ENCODE measurements at regions not wholly inside any gene's neighbourhood (a gene's known extent, or its start where the extent isn't known, plus 50 kb on each side); places are given as distances from the start of the nearest gene placed in this dataset.

DNA sequence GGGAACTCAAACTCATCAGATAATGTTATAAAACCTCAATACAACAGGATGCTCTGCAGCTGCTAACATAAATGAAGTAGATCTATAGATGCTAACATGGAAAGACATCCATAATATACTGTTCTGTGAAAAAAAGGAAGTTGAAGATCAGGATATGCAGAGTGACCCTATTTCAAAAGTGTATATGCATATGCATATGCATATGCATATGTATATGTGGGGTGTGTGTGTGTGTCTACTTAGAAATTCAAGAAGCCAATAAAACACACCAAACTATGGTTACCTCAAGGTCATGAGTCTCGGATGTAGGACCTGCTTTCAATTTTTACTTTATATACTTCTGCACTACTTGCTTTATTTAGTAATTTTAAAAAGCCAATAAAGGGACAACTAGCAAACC lies 125.6 kb downstream of the ABHD5 start:
- Histone ChIP-seq H3K56ac (ENCODE audit: extremely low read depth, insufficient read depth, low read length) (no peak overlapping the region), H3K27me3 (ENCODE audit: control insufficient read depth, insufficient read depth, low read length) (peaks cover 7% of the 10 kb centered on the region), H3K14ac (replicated peaks; ENCODE audit: low read depth, low read length) (no peak overlapping the region), H3K23ac (ENCODE audit: low read depth, low read length) (no peak overlapping the region), H3K4me3 (ENCODE audit: insufficient read depth, low read depth, low read length) (no peak overlapping the region), H2AFZ (replicated peaks; ENCODE audit: low read length, poor library complexity) (no peak overlapping the region), H3K4me1 (ENCODE audit: control insufficient read depth, insufficient read depth, low read length) (no peaks in the 10 kb centered on the region), H2BK15ac (ENCODE audit: low read depth, low read length) (no peak overlapping the region), H4K8ac (ENCODE audit: low read depth in 2 of 2, low read length in 2 of 2) (no peak overlapping the region), H3K4ac (ENCODE audit: low read depth, low read length) (no peak overlapping the region), H2BK5ac (ENCODE audit: low read depth, low read length, poor library complexity, severe bottlenecking) (no peak overlapping the region), H3K9me1 (ENCODE audit: insufficient read depth, low read length) (no peaks in the 10 kb centered on the region), H3K79me1 (ENCODE audit: low read depth in 1 of 2, low read length in 2 of 2) (no peaks in the 10 kb centered on the region), H3K4me2 (ENCODE audit: low read depth, low read length) (no peak overlapping the region), H4K20me1 (ENCODE audit: insufficient read depth, low read length) (no peaks in the 10 kb centered on the region), H3K36me3 (ENCODE audit: control insufficient read depth, insufficient read depth, low read length) (no peaks in the 10 kb centered on the region), H3K27ac (ENCODE audit: insufficient read depth, low read length) (no peak overlapping the region), H3K9ac (ENCODE audit: low read depth, low read length) (no peak overlapping the region), H2AK9ac (replicated peaks; ENCODE audit: low read depth, low read length, poor library complexity) (no peak overlapping the region), H3K9me3 (ENCODE audit: control insufficient read depth, insufficient read depth, low read length) (no peaks in the 10 kb centered on the region), H2AK5ac (ENCODE audit: low read depth, low read length) (no peak overlapping the region), H2BK20ac (ENCODE audit: low read depth, low read length) (no peak overlapping the region), H2BK120ac (ENCODE audit: low read depth, low read length) (no peak overlapping the region), H3K18ac (ENCODE audit: low read depth, low read length) (no peak overlapping the region), H4K5ac (ENCODE audit: low read depth, low read length) (no peak overlapping the region), H4K91ac (ENCODE audit: insufficient read depth, low read depth, low read length) (no peak overlapping the region)
- dilution Hi-C loops (cut with HindIII; ENCODE audit: low sequenced_read_pairs, unreplicated experiment): no loop called here
- no CpG with 5 or more reads among the region's 1 CpG for WGBS, 2 experiments (ENCODE audit: extremely low coverage in 2 of 2, insufficient read length in 1 of 2)
- TF ChIP-seq RAD21 (IDR thresholded peaks at IDR 0.05; ENCODE audit: low read length): no peak
- TF ChIP-seq, protein P1, sequence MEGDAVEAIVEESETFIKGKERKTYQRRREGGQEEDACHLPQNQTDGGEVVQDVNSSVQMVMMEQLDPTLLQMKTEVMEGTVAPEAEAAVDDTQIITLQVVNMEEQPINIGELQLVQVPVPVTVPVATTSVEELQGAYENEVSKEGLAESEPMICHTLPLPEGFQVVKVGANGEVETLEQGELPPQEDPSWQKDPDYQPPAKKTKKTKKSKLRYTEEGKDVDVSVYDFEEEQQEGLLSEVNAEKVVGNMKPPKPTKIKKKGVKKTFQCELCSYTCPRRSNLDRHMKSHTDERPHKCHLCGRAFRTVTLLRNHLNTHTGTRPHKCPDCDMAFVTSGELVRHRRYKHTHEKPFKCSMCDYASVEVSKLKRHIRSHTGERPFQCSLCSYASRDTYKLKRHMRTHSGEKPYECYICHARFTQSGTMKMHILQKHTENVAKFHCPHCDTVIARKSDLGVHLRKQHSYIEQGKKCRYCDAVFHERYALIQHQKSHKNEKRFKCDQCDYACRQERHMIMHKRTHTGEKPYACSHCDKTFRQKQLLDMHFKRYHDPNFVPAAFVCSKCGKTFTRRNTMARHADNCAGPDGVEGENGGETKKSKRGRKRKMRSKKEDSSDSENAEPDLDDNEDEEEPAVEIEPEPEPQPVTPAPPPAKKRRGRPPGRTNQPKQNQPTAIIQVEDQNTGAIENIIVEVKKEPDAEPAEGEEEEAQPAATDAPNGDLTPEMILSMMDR (conservative IDR thresholded peaks at IDR 0.05; ENCODE audit: low read depth, low read length): no peak
- TF ChIP-seq MXI1 (IDR thresholded peaks at IDR 0.05; ENCODE audit: borderline replicate concordance, low read depth, low read length): no peak
- no peak for TF ChIP-seq NFE2L2 (IDR thresholded peaks at IDR 0.05; ENCODE audit: low read depth, low read length)
- TF ChIP-seq FOS (IDR thresholded peaks at IDR 0.05; ENCODE audit: low read depth, low read length): no peak
- TF ChIP-seq RFX5 (IDR thresholded peaks at IDR 0.05; ENCODE audit: low read depth, low read length): no peak
- no peak for TF ChIP-seq MAZ (IDR thresholded peaks at IDR 0.05; ENCODE audit: borderline replicate concordance, low read depth, low read length)
- no peak for TF ChIP-seq BHLHE40 (IDR thresholded peaks at IDR 0.05; ENCODE audit: low read depth, low read length)
- TF ChIP-seq, protein P2, sequence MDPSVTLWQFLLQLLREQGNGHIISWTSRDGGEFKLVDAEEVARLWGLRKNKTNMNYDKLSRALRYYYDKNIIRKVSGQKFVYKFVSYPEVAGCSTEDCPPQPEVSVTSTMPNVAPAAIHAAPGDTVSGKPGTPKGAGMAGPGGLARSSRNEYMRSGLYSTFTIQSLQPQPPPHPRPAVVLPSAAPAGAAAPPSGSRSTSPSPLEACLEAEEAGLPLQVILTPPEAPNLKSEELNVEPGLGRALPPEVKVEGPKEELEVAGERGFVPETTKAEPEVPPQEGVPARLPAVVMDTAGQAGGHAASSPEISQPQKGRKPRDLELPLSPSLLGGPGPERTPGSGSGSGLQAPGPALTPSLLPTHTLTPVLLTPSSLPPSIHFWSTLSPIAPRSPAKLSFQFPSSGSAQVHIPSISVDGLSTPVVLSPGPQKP (IDR thresholded peaks at IDR 0.05; ENCODE audit: borderline replicate concordance, low read depth, low read length): no peak
- no peak for TF ChIP-seq POLR2A (IDR thresholded peaks at IDR 0.05; ENCODE audit: low read depth, low read length)
- no peak for TF ChIP-seq CEBPB (IDR thresholded peaks at IDR 0.05; ENCODE audit: low read depth, low read length)
- TF ChIP-seq RCOR1 (IDR thresholded peaks at IDR 0.05; ENCODE audit: insufficient replicate concordance, low read length): no peak
- TF ChIP-seq MAFK (IDR thresholded peaks at IDR 0.05; ENCODE audit: low read depth, low read length): no peak
- no peak for TF ChIP-seq SMC3 (IDR thresholded peaks at IDR 0.05; ENCODE audit: low read depth, low read length)
- no peak for TF ChIP-seq CHD1 (IDR thresholded peaks at IDR 0.05; ENCODE audit: low read depth, low read length)
- TF ChIP-seq, protein P3, sequence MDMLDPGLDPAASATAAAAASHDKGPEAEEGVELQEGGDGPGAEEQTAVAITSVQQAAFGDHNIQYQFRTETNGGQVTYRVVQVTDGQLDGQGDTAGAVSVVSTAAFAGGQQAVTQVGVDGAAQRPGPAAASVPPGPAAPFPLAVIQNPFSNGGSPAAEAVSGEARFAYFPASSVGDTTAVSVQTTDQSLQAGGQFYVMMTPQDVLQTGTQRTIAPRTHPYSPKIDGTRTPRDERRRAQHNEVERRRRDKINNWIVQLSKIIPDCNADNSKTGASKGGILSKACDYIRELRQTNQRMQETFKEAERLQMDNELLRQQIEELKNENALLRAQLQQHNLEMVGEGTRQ (IDR thresholded peaks at IDR 0.05; ENCODE audit: low read depth, low read length): no peak
- ATAC-seq (ENCODE audit: low read depth): no peak
- CTCF ChIA-PET: interaction anchor here (0.6 kb wide), 1 partner anchor 17 kb away, joined by 3 read pairs; no protein-coding TSS in a partner anchor
- POLR2A ChIA-PET (ENCODE audit: unreplicated experiment): no interaction called here
- in situ Hi-C loops (cut with MboI; ENCODE audit: low sequenced_read_pairs): no loop called here
- no peak for DNase-seq
- BruUV-seq (replicated peaks): no TSS peak
- intact Hi-C loops (cut with micrococcal nuclease): no loop called here

Data from IMR-90 (cell line).